HAP-1 (cell line): ENCODE measurements at regions not wholly inside any gene's neighbourhood (a gene's known extent, or its start where the extent isn't known, plus 50 kb on each side); places are given as distances from the start of the nearest gene placed in this dataset.
"Not testable (repeated sequence)": the region's sequence is repeated elsewhere in the genome, so short reads cannot be mapped to it uniquely, and the experiment has no call there.

ENCODE experiments used
- DNase-seq, 2 experiments: peaks; one replicate each; pipeline ENCODE4 v3.0.0-alpha.2; 2016 to 2020; ENCODE audit warnings: low spot score in 2 of 2
- H3K27me3 ChIP-seq: fragments of 250-450 bp; sonication (Bioruptor Pico); 2 replicates; pipeline ENCODE4 v1.5.1; 2020; ENCODE audit warnings: low read depth, mild to moderate bottlenecking, moderate library complexity
- H3K36me3 ChIP-seq: fragments of 250-450 bp; sonication (Bioruptor Pico); replicated peaks from 2 replicates; pipeline ENCODE4 v1.5.1; 2020; ENCODE audit warnings: mild to moderate bottlenecking
- H3K4me1 ChIP-seq: fragments of 250-450 bp; sonication (Bioruptor Pico); 2 replicates; pipeline ENCODE4 v1.5.1; 2020; ENCODE audit warnings: mild to moderate bottlenecking
- H3K4me3 ChIP-seq: fragments of 250-450 bp; sonication (Bioruptor Pico); 2 replicates; pipeline ENCODE4 v1.5.1; 2020; ENCODE audit warnings: mild to moderate bottlenecking, moderate library complexity
- H3K9me3 ChIP-seq: fragments of 250-450 bp; sonication (Bioruptor Pico); 2 replicates; pipeline ENCODE4 v1.5.1; 2020; ENCODE audit warnings: mild to moderate bottlenecking, moderate library complexity
- in situ Hi-C: fragments of 300-500 bp; cut with MboI; formaldehyde crosslinking; loops from 3 replicates; pipeline ENCODE4 v1.14.3; 2020; ENCODE audit warnings: low sequenced_read_pairs, inconsistent platforms, mixed read lengths

- in situ Hi-C loops, H3K9me3 ChIP-seq, H3K27me3 ChIP-seq, H3K36me3 ChIP-seq, H3K4me3 ChIP-seq, H3K4me1 ChIP-seq, DNase-seq: not testable (repeated sequence)
Measured at GRCh38 chr13:62104136-62104535, 688.5 kb upstream of the PCDH20 start.

GRCh38 chr13:62096652-62097051, 681.0 kb upstream of the PCDH20 start:
- H3K36me3 ChIP-seq, result no peaks in the 10 kb centered on the region
- in situ Hi-C loops, result no loop called here
- H3K4me3 ChIP-seq, result no peak overlapping the region
- H3K4me1 ChIP-seq, result peaks cover 3% of the 10 kb centered on the region; the same call in 1 of the 2 replicates
- H3K9me3 ChIP-seq, result no peaks in the 10 kb centered on the region
- no peaks in the 10 kb centered on the region for H3K27me3 ChIP-seq
- DNase-seq, result no peak

GRCh38 chr13:62094932-62095331, 679.3 kb upstream of the PCDH20 start:
- in situ Hi-C loops, result no loop called here
- H3K4me3 ChIP-seq, result no peak overlapping the region
- H3K9me3 ChIP-seq, result no peaks in the 10 kb centered on the region
- no peak for DNase-seq
- peaks cover 3% of the 10 kb centered on the region; the same call in 1 of the 2 replicates for H3K4me1 ChIP-seq
- H3K36me3 ChIP-seq, result no peaks in the 10 kb centered on the region
- no peaks in the 10 kb centered on the region for H3K27me3 ChIP-seq

GRCh38 chr13:62093984-62094780, 678.5 kb upstream of the PCDH20 start:
- no peak for DNase-seq
- Histone ChIP-seq H3K36me3 (no peaks in the 10 kb centered on the region), H3K4me1 (peaks cover 3% of the 10 kb centered on the region; the same call in 1 of the 2 replicates), H3K4me3 (no peak overlapping the region), H3K9me3 (no peaks in the 10 kb centered on the region), H3K27me3 (no peaks in the 10 kb centered on the region)
- in situ Hi-C loops, result no loop called here

GRCh38 chr13:62092949-62093348, 677.3 kb upstream of the PCDH20 start:
- in situ Hi-C loops, result no loop called here

GRCh38 chr13:62092536-62092935, 676.9 kb upstream of the PCDH20 start:
- in situ Hi-C loops, result no loop called here
- no peak overlapping the region for H3K4me3 ChIP-seq

More at GRCh38 chr13:62092949-62093348, 677.3 kb upstream of the PCDH20 start:
- Histone ChIP-seq H3K36me3 (no peaks in the 10 kb centered on the region), H3K4me3 (no peak overlapping the region), H3K9me3 (no peaks in the 10 kb centered on the region), H3K27me3 (no peaks in the 10 kb centered on the region), H3K4me1 (peaks cover under 1% of the 10 kb centered on the region; the same call in 1 of the 2 replicates)
- DNase-seq, result no peak

GRCh38 chr13:62088165-62088564, 672.5 kb upstream of the PCDH20 start:
- no peak for DNase-seq
- H3K4me1 ChIP-seq, result no peaks in the 10 kb centered on the region
- in situ Hi-C loops, result no loop called here
- H3K4me3 ChIP-seq, result no peak overlapping the region
- H3K36me3 ChIP-seq, result no peaks in the 10 kb centered on the region
- H3K27me3 ChIP-seq, result no peaks in the 10 kb centered on the region
- no peaks in the 10 kb centered on the region for H3K9me3 ChIP-seq

More at GRCh38 chr13:62092536-62092935, 676.9 kb upstream of the PCDH20 start:
- H3K9me3 ChIP-seq, result no peaks in the 10 kb centered on the region
- H3K36me3 ChIP-seq, result no peaks in the 10 kb centered on the region
- H3K4me1 ChIP-seq, result no peaks in the 10 kb centered on the region
- no peaks in the 10 kb centered on the region for H3K27me3 ChIP-seq
- no peak for DNase-seq

- H3K27me3 ChIP-seq, result no peaks in the 10 kb centered on the region
- no peak overlapping the region for H3K4me3 ChIP-seq
- H3K4me1 ChIP-seq, result no peaks in the 10 kb centered on the region
- in situ Hi-C loops, result no loop called here
- H3K9me3 ChIP-seq, result no peaks in the 10 kb centered on the region
- no peaks in the 10 kb centered on the region for H3K36me3 ChIP-seq
- DNase-seq, result no peak
Measured at GRCh38 chr13:62087124-62087523, 671.5 kb upstream of the PCDH20 start.

- H3K4me1 ChIP-seq, result no peaks in the 10 kb centered on the region
- no peak for DNase-seq
- no peaks in the 10 kb centered on the region for H3K36me3 ChIP-seq
- no peaks in the 10 kb centered on the region for H3K27me3 ChIP-seq
- H3K4me3 ChIP-seq, result no peak overlapping the region
- in situ Hi-C loops, result no loop called here
- no peaks in the 10 kb centered on the region for H3K9me3 ChIP-seq
Measured at GRCh38 chr13:62085337-62086229, 669.9 kb upstream of the PCDH20 start.

GRCh38 chr13:62084728-62085127, 669.1 kb upstream of the PCDH20 start:
- H3K9me3 ChIP-seq, result no peaks in the 10 kb centered on the region
- in situ Hi-C loops, result no loop called here
- H3K36me3 ChIP-seq, result no peaks in the 10 kb centered on the region
- DNase-seq, result no peak
- H3K4me1 ChIP-seq, result no peaks in the 10 kb centered on the region
- H3K27me3 ChIP-seq, result no peaks in the 10 kb centered on the region
- no peak overlapping the region for H3K4me3 ChIP-seq

GRCh38 chr13:62067821-62068220, 652.2 kb upstream of the PCDH20 start:
- DNase-seq, result no peak
- H3K36me3 ChIP-seq, result no peaks in the 10 kb centered on the region
- in situ Hi-C loops, result no loop called here
- no peaks in the 10 kb centered on the region for H3K27me3 ChIP-seq
- H3K4me1 ChIP-seq, result no peaks in the 10 kb centered on the region
- no peaks in the 10 kb centered on the region for H3K9me3 ChIP-seq
- no peak overlapping the region for H3K4me3 ChIP-seq

- in situ Hi-C loops, result no loop called here
- DNase-seq, result no peak
- no peaks in the 10 kb centered on the region for H3K9me3 ChIP-seq
- no peaks in the 10 kb centered on the region for H3K27me3 ChIP-seq
- no peaks in the 10 kb centered on the region for H3K36me3 ChIP-seq
- H3K4me3 ChIP-seq, result no peak overlapping the region
- no peaks in the 10 kb centered on the region for H3K4me1 ChIP-seq
Measured at GRCh38 chr13:62065016-62065415, 649.4 kb upstream of the PCDH20 start.

GRCh38 chr13:62061751-62062150, 646.1 kb upstream of the PCDH20 start:
- H3K4me1 ChIP-seq, result no peaks in the 10 kb centered on the region
- no peaks in the 10 kb centered on the region for H3K9me3 ChIP-seq
- H3K36me3 ChIP-seq, result no peaks in the 10 kb centered on the region
- in situ Hi-C loops, result no loop called here
- no peak for DNase-seq
- H3K4me3 ChIP-seq, result no peak overlapping the region
- no peaks in the 10 kb centered on the region for H3K27me3 ChIP-seq

GRCh38 chr13:62060570-62060969, 644.9 kb upstream of the PCDH20 start:
- Histone ChIP-seq H3K4me1 (no peaks in the 10 kb centered on the region), H3K9me3 (no peaks in the 10 kb centered on the region), H3K27me3 (no peaks in the 10 kb centered on the region), H3K4me3 (no peak overlapping the region), H3K36me3 (no peaks in the 10 kb centered on the region)
- no peak for DNase-seq
- in situ Hi-C loops, result no loop called here
